Adrenal gland (tissue), 9 donors: ENCODE measurements at regions not wholly inside any gene's neighbourhood (a gene's known extent, or its start where the extent isn't known, plus 50 kb on each side); places are given as distances from the start of the nearest gene placed in this dataset.

Source experiments
- DNase-seq, 7 donors: peaks; one replicate each; pipeline ENCODE4 v3.0.0-alpha.2; 2019 to 2020
- H3K27ac ChIP-seq, 5 donors: fragments of 200-600 bp; sonication (generic) in 4 of 5; 1 replicate in 3 of 5; 2 replicates in 2 of 5; pipeline versions ENCODE4 v1.5.1 to v1.8.0; 2016 to 2020; ENCODE audit warnings: mild to moderate bottlenecking in 1 of 5
- H3K27me3 ChIP-seq: fragments of 200-600 bp; 2 replicates; pipeline ENCODE4 v1.8.0; 2021
- H3K36me3 ChIP-seq, 2 donors: fragments of 200-600 bp; replicated peaks in 1 of 2; 1 replicate in 1 of 2; 2 replicates in 1 of 2; pipeline versions ENCODE4 v1.5.1 to v1.8.0; 2018 to 2022
- H3K4me1 ChIP-seq, 2 donors: fragments of 200-600 bp; replicated peaks in 1 of 2; 1 replicate in 1 of 2; 2 replicates in 1 of 2; pipeline versions ENCODE4 v1.5.1 to v1.8.0; 2018 to 2021
- H3K4me3 ChIP-seq, 4 donors: fragments of 200-600 bp; sonication (generic) in 3 of 4; one replicate each; pipeline ENCODE4 v1.5.1; 2016 to 2018
- H3K9me3 ChIP-seq, 3 donors: fragments of 200-600 bp; sonication (generic) in 1 of 3; replicated peaks in 1 of 3; 1 replicate in 2 of 3; 2 replicates in 1 of 3; pipeline versions ENCODE4 v1.5.1 to v1.8.0; 2016 to 2021
- CTCF ChIP-seq, 6 experiments: fragments of 450-650 bp in 4 of 6; fragments of 200-600 bp in 2 of 6; sonication (generic) in 1 of 6; IDR thresholded peaks; 1 replicate in 5 of 6; 2 replicates in 1 of 6; pipeline versions ENCODE4 v1.5.1 to v1.8.0; 2016 to 2021; ENCODE audit warnings: antibody characterized with exemption in 6 of 6, mild to moderate bottlenecking in 2 of 6, moderate library complexity in 1 of 6
- POLR2A ChIP-seq, 2 donors: fragments of 450-650 bp; IDR thresholded peaks; one replicate each; pipeline ENCODE4 v1.6.1; 2017; ENCODE audit warnings: antibody characterized with exemption in 2 of 2, mild to moderate bottlenecking in 2 of 2, moderate library complexity in 1 of 2
- WGBS, 4 donors: extraction: QIAGEN DNeasy Blood & Tissue Kit in 2 of 4; methylation state at CpG; one replicate each; pipeline versions ENCODE4 v1.1.5 to v1.1.7; 2013 to 2017; 5-methylcytosine and 5-hydroxymethylcytosine counted together
- intact Hi-C, 2 donors: fragments of 100-400 bp; cut with DNase I; formaldehyde crosslinking; loops; one replicate each; pipeline versions ENCODE4 v1.14.1 to v1.15.0; 2022 to 2023
- donor health status: healthy with polysubstance abuse.
- donor health status: Bipolar disorder and iron deficiency.
- donor health status: DM: yes; HTN: yes; CAD: no.
- donor health status: DM: no; HTN: no; CAD: no.
- donor health status: DM: no; HTN: no; CAD: no.

- DNase-seq = no peak
- H3K27me3 ChIP-seq = no peaks in the 10 kb centered on the region
- no peaks in the 10 kb centered on the region for H3K36me3 ChIP-seq
- intact Hi-C loops = no loop called here
- no peak overlapping the region for H3K27ac ChIP-seq
- no peaks in the 10 kb centered on the region for H3K4me1 ChIP-seq
- no peak overlapping the region for H3K4me3 ChIP-seq
- TF ChIP-seq CTCF (IDR thresholded peaks at IDR 0.05) = no peak
- no peak for TF ChIP-seq POLR2A (IDR thresholded peaks at IDR 0.05)
- H3K9me3 ChIP-seq = no peaks in the 10 kb centered on the region
Measured at GRCh38 chr6:76553256-76553655, 480.8 kb upstream of the IMPG1 start.

DNA sequence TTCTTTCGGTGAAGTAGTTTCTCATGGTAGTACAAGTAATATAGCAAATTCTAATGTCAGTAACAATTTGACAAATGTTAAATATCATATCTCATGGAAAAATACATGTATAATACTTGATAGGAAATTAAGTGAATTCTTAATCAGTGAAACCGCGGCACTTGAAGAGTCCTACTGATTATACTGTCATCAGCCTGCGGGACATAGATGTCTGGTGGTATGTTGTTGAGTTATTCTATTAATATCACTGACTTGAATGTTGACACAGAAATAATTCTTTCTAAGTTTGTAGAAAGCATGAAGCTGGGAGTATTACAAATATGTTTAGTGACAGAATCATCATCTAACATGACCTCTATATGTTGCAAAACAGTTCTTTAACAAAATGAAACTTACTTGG, 479.8 kb upstream of the IMPG1 start:
- TF ChIP-seq POLR2A (IDR thresholded peaks at IDR 0.05) (no peak), CTCF (IDR thresholded peaks at IDR 0.05) (no peak)
- Histone ChIP-seq H3K27me3 (no peaks in the 10 kb centered on the region), H3K36me3 (no peaks in the 10 kb centered on the region), H3K27ac (no peak overlapping the region), H3K4me1 (no peaks in the 10 kb centered on the region), H3K9me3 (no peaks in the 10 kb centered on the region), H3K4me3 (no peak overlapping the region)
- WGBS, 4 donors = 34 to 72% (median 66%) methylated on average over 4 of the region's 4 CpGs
- intact Hi-C loops = no loop called here
- DNase-seq = no peak

- H3K4me1 ChIP-seq = no peaks in the 10 kb centered on the region
- DNase-seq = no peak
- H3K36me3 ChIP-seq = no peaks in the 10 kb centered on the region
- no peak overlapping the region for H3K27ac ChIP-seq
- intact Hi-C loops = no loop called here
- no peaks in the 10 kb centered on the region for H3K9me3 ChIP-seq
- no peak for TF ChIP-seq CTCF (IDR thresholded peaks at IDR 0.05)
- no peak for TF ChIP-seq POLR2A (IDR thresholded peaks at IDR 0.05)
- H3K4me3 ChIP-seq = no peak overlapping the region
- WGBS, 4 donors = 77 to 89% (median 82%) methylated on average over 2 to 4 of the region's 4 CpGs
- H3K27me3 ChIP-seq = no peaks in the 10 kb centered on the region
Measured at GRCh38 chr6:76533661-76534060, 461.2 kb upstream of the IMPG1 start.

- H3K9me3 ChIP-seq = no peaks in the 10 kb centered on the region
- H3K4me3 ChIP-seq = no peak overlapping the region
- H3K4me1 ChIP-seq = no peaks in the 10 kb centered on the region
- no peak for DNase-seq
- intact Hi-C loops = no loop called here
- TF ChIP-seq POLR2A (IDR thresholded peaks at IDR 0.05) (no peak), CTCF (IDR thresholded peaks at IDR 0.05) (no peak)
- WGBS, 4 donors = 58 to 71% (median 65%) methylated on average over 1 to 2 of the region's 2 CpGs
- no peak overlapping the region for H3K27ac ChIP-seq
- no peaks in the 10 kb centered on the region for H3K27me3 ChIP-seq
- H3K36me3 ChIP-seq = no peaks in the 10 kb centered on the region
Measured at GRCh38 chr6:76532647-76533046, 460.2 kb upstream of the IMPG1 start.
